ES-I3 (cell line): ENCODE measurements at regions not wholly inside any gene's neighbourhood (a gene's known extent, or its start where the extent isn't known, plus 50 kb on each side); places are given as distances from the start of the nearest gene placed in this dataset.

Experiments
- H3K36me3 ChIP-seq: 2 replicates; pipeline ENCODE4 v1.6.1; 2013; ENCODE audit warnings: mild to moderate bottlenecking, low read length, control low read depth, moderate library complexity; ENCODE audit not compliant: insufficient read depth
- H3K4me1 ChIP-seq: 2 replicates; pipeline ENCODE4 v1.6.1; 2013; ENCODE audit warnings: mild to moderate bottlenecking, control low read depth, low read length; ENCODE audit not compliant: insufficient read depth
- H3K9ac ChIP-seq: 2 replicates; pipeline ENCODE4 v1.6.1; 2013; ENCODE audit warnings: low read depth, mild to moderate bottlenecking, low read length, moderate library complexity
- H3K9me3 ChIP-seq: 2 replicates; pipeline ENCODE4 v1.6.1; 2013; ENCODE audit warnings: mild to moderate bottlenecking, low read length, moderate library complexity; ENCODE audit not compliant: control insufficient read depth, insufficient read depth

DNA sequence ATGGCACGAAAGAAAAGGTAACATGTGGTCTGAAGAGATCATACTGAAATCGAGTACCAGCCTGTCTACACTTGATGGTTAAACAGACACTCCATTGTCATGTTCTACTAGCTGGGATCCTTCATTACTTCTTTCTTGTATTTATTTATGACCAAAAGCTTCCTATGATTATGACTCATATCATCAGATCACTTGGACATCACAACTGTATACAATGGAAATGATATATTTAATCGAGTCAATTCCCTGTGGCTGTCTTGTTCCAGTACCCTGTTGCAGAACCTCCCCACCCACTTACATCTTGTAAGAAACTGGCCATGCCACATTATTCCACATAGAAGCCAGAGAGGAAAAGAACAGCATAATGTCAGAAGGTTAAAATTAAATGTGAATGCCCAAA, 358.9 kb downstream of the ZEB2 start:
- no peaks in the 10 kb centered on the region for H3K9me3 ChIP-seq
- peaks cover 15% of the 10 kb centered on the region for H3K4me1 ChIP-seq
- H3K9ac ChIP-seq = no peak overlapping the region
- H3K36me3 ChIP-seq = no peaks in the 10 kb centered on the region

DNA sequence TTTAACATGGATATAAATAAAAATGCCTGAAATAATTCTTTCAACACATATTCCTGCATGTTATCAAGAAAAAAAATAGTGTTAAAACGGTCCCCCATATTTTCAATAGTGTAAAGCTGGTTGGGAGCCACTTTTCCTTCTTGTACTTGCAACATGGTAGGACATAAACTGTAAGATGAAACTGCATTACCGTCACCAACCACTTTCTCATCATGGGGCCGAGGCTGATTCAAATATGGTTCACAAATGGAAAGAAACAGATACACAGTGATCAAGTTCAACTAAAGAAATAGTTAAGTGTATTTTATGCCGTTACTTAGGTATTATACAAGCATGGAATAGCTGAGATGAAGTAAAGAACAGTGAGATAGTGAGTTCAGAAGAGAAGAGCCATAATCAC, 360.7 kb downstream of the ZEB2 start:
- no peaks in the 10 kb centered on the region for H3K9me3 ChIP-seq
- H3K36me3 ChIP-seq = no peaks in the 10 kb centered on the region
- H3K4me1 ChIP-seq = peaks cover 15% of the 10 kb centered on the region
- H3K9ac ChIP-seq = no peak overlapping the region

DNA sequence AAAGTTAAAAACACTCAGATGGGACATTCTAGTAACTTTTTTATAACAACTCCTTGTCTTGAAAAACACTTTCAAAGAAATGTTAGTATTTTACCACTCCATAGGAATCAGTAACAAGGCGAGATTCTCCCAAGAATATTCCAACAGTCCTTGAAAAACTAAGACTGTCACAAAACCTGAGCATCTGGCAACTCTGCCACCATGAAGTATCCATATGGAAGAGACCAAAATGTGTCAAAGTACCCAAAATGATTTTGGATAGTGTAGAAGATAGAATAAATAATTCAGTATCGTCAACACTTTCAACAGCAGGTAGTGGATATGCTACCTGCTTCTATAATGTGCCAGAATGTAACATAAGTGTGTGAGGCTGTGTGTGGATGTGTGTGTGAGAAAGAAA, 361.8 kb downstream of the ZEB2 start:
- Histone ChIP-seq H3K9me3 (no peaks in the 10 kb centered on the region), H3K36me3 (no peaks in the 10 kb centered on the region), H3K9ac (no peak overlapping the region), H3K4me1 (peaks cover 15% of the 10 kb centered on the region)

DNA sequence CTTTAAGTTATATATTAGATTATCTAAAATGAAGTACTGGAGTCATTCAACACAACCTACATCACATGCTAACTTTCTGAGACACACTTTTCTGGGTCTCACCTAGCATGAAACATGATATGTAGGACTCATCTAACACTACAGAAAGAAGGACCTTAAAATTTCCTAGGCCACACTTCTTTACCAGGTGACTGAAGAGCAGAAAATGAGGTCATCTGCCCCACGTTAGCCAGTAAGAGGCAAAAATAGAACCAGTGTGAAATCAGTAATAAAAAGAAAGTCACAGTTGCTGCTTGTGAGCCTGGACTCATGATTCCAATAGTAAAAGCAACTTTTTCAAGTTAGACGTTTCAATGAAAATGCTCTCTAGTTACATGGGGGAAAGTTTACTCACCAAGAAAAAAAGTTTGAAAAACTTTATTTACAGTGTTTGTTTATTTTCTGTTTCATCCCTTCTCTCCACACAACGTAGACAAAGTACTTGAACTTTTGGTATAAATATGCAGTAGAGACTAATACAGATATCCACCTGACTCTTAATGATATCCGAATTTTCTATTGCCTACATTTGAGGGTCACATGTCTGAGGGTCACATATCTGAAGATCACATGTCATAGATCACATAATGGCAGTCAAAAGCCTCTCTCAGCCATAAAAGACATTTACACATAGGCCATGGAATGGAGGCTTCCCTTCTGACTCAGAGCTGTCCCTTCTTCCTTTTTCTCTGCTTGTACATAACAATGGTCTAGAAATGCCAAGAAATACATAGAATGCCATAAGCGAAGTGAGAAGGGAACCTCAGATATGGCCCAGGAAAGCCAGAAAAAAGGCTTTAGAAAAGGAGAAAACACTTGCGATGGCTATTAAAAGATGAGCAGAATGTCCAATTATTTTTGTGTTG, 362.9 kb downstream of the ZEB2 start:
- Histone ChIP-seq H3K4me1 (peaks cover 18% of the 10 kb centered on the region), H3K36me3 (no peaks in the 10 kb centered on the region), H3K9me3 (no peaks in the 10 kb centered on the region), H3K9ac (no peak overlapping the region)

DNA sequence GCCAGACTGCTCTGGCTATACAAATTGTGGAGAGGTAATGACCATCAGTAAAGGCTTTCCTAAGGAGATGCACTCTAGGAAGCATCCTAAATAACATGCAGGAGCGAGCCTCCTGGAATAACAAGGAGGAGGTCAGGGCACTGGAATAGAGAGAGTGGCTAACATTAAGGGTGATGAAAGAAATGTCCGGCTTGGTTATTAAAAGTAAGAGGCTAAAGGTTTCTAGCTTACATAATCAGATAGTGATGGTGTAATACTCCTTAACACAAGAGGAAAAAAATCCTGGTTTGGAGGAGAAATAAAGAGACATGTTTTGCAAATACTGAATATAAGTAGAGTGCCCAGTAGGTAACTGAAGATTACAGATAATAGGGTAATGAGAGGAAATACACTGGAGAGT, 365.7 kb downstream of the ZEB2 start:
- Histone ChIP-seq H3K36me3 (no peaks in the 10 kb centered on the region), H3K9ac (no peak overlapping the region), H3K9me3 (no peaks in the 10 kb centered on the region), H3K4me1 (peaks cover 18% of the 10 kb centered on the region)

DNA sequence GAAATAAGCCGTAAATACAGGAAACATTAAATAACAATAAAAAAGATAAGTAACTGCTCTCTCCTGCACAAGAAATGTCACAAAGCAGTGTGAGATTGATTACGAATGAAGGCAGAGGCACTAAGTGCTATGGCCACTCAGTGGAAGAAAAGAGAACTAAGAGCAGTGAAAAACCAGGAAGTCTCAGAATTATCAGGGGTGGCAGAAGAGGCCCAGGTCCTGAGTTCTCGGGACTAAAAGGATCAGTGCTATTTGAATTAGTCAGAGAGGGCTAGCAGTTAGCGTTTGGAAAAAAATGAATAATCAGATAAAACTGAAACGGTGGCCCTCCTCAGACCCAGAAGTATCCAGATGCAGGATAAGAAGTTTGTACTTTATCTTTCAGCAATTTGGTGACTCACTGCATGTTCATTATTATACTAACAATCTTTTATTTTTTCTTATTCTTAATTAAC, 367.1 kb downstream of the ZEB2 start:
- Histone ChIP-seq H3K36me3 (no peaks in the 10 kb centered on the region), H3K4me1 (peaks cover 14% of the 10 kb centered on the region), H3K9ac (no peak overlapping the region), H3K9me3 (no peaks in the 10 kb centered on the region)

DNA sequence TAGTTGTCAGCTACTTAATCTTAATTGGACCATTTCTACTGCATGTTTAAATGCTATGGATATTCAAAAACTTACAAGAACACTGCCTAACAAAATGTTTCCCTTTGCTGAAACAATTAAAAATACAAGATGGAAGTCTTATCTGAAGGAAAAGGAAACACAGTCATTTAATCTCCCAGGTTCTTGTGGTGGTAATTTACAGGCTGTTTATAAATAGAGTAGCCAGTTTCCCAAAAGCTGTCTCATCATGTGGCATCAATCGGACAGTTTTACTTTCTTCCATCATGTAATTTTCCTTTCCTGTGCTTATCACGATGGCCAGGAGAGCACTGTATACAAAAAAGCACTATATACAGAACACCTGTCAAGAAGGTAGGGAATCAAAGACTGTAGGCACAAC, 368.1 kb downstream of the ZEB2 start:
- Histone ChIP-seq H3K9me3 (no peaks in the 10 kb centered on the region), H3K9ac (no peak overlapping the region), H3K4me1 (peaks cover 6% of the 10 kb centered on the region), H3K36me3 (no peaks in the 10 kb centered on the region)

DNA sequence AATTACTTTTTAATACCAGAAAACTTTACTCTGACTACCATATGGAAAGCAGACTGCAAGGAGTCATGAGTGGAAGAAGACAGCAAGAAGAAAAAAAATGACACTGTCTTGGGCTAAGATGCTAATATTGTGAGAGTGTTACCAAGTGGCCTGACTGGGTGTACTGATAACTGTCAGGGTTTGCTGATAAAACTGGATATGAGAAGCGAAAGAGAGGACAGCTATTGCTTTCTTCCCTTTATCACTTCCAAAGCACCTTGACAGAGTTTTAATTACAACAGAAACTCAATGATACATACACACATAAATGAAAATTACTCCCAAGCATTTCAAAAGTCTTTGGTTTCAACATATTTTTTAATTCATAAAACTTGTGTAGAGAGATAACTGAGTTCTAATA, 368.5 kb downstream of the ZEB2 start:
- Histone ChIP-seq H3K9ac (no peak overlapping the region), H3K4me1 (0 out of 2 replicates have a peak, but pooled peaks cover 3% of the 10 kb centered on the region), H3K36me3 (no peaks in the 10 kb centered on the region), H3K9me3 (no peaks in the 10 kb centered on the region)

DNA sequence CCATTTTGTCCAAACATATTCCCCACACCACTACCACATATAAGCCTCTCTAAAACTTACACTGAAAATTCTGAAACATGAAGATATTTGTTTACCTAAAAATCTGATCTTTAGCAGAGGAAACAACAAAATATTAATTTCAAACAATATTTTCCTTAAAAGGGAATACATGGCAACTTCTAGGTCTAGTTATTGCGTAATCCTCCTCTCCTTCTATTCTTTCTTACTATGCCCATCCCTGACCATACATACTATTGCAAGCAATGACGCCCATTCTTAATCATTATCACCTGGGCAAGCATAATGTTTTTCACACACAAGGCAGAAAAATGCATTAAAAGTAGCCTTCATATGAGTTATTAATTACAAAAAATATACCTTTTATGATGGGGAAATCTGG, 372.6 kb downstream of the ZEB2 start:
- H3K36me3 ChIP-seq = no peaks in the 10 kb centered on the region
- H3K4me1 ChIP-seq = no peaks in the 10 kb centered on the region
- H3K9me3 ChIP-seq = no peaks in the 10 kb centered on the region

DNA sequence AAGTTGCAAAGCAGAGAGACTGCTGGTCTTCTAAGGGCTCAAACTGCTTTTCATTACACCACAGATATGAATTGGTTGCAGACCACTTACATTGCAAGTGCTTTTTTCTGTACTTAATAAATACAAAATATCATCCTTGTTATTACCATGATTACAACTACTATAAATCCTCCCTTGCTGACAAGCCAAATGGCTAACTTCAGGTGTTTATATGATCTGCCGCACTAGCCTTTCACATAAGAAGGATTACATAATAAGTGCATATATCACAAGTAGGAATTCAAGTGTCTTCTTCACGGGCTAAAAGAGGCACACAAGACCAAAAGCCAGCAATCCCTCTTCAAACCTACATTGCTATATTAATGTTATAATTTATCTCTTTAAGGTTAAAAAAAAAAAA, 373.0 kb downstream of the ZEB2 start:
- no peaks in the 10 kb centered on the region for H3K4me1 ChIP-seq
- H3K9me3 ChIP-seq = no peaks in the 10 kb centered on the region
- H3K36me3 ChIP-seq = no peaks in the 10 kb centered on the region
- H3K9ac ChIP-seq = no peak overlapping the region

More for the DNA sequence above, 372.6 kb downstream of the ZEB2 start:
- H3K9ac ChIP-seq = no peak overlapping the region

DNA sequence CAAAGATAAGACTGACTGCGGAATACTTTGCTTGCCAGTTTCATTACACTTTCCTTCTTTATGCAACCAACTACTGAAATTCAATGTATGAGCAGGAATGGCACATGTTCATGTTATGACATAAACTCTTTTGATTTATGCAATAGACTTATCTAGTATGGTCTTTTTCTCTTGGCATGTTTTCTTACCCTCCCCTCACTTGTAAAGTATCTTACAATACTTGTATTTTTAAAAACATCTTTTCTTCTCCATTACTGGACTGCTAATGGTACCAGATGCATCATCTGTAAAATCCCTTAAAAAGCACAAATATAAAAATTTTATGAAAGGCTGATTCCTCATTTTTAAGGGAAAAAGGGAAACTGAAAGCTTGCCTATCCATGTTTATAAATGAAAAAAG, 373.8 kb downstream of the ZEB2 start:
- Histone ChIP-seq H3K9ac (no peak overlapping the region), H3K4me1 (no peaks in the 10 kb centered on the region), H3K36me3 (no peaks in the 10 kb centered on the region), H3K9me3 (no peaks in the 10 kb centered on the region)

DNA sequence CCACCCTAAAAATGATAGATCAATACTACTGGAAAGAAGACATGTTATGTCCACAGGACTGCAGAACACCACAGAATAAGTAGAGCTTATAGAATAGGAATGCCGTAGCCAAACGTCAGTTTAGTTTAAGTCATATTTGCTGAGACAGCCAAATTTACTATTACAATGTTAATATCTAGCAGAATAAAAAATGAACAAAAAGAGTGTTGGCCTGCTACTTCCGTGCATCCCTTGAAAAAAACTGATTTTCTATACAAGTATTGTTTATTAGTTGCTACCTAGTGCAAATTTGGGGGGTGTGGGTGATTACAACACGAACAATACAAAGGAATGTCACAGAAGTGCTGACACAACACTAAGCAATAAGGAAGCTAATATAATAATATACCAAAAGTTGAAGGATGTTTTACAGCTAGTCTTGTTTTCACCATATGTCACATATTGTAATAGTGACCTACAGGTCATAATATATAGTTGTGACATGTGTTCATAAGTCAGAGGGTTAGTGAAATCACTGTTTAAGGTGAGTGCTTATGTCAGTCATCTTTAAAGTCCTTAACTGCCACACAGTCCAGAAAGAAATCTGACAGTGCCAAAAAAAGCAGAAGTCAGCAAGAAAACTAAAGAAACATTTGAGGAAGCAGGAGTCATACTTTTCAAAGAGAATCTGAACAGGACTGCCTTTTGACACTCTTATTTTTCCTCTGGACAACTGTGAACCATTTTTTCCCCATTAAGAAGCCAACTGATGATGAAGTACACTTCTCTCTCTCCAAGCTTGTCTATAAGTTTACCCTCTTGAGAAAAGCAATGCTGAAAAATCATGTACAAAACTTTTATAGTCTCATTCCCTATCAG, 376.4 kb downstream of the ZEB2 start:
- H3K9ac ChIP-seq = no peak overlapping the region
- H3K9me3 ChIP-seq = no peaks in the 10 kb centered on the region
- no peaks in the 10 kb centered on the region for H3K4me1 ChIP-seq
- no peaks in the 10 kb centered on the region for H3K36me3 ChIP-seq

DNA sequence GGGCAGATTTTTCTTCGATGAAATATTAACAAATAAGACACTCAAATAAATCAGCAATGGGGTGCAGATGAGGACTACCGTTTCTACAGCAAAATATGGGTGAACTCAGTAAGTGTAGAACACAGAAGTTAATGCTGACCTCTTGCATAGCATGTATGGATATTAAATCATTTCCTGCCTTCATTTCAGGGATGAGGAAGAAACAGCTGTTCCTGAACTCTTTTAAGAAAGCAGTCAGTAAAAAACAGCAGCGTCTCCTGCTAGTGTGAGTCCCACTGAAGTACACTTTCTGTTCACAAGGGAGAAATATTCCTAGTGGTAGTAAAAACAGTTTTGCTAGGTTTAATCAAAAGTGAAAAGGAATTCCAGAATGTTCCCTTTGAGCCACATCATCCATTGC, 379.0 kb downstream of the ZEB2 start:
- H3K4me1 ChIP-seq = no peaks in the 10 kb centered on the region
- H3K9ac ChIP-seq = no peak overlapping the region
- H3K36me3 ChIP-seq = no peaks in the 10 kb centered on the region
- no peaks in the 10 kb centered on the region for H3K9me3 ChIP-seq

DNA sequence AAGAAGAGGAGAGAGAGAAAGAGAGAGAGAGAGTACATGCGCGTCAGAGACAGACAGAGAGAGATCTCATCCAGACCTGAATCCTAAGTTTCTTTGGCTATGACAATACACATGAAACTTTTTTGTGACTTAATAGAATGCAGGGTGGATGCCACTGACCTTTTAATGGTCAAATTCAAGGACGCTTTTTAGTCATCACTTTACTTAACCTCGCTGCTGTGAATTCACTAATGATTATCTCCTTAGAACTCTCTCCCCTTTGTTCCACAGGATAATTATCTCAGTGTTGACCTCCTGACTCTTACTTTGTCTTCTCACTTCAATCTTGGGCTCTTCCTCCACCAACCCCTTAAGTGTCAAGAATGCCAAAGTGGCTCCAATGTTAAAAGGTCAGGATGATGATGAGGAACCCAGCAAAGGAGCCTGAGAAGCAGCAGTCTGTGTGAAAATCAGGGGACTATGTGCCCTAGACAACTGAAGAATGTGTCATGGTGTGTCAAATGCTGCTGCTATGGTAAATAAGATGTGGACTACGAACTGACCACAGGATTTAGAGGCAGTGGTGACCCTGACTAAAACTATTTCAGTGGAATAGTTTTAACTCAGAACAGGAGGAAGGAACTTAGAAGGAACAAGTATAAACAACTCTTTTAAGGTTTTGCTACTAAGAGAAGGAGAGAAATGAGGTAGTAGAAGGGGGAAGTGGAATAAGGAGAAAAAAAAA, 382.1 kb downstream of the ZEB2 start:
- H3K4me1 ChIP-seq = peaks cover 12% of the 10 kb centered on the region; the same call in 1 of the 2 replicates
- no peak overlapping the region for H3K9ac ChIP-seq
- H3K9me3 ChIP-seq = no peaks in the 10 kb centered on the region
- no peaks in the 10 kb centered on the region for H3K36me3 ChIP-seq
